GM19395 (cell line): ENCODE measurements at regions not wholly inside any gene's neighbourhood (a gene's known extent, or its start where the extent isn't known, plus 50 kb on each side); places are given as distances from the start of the nearest gene placed in this dataset.

Source experiments
- ATAC-seq: cut with Tn5 transposase; IDR thresholded peaks from one replicate; pipeline ENCODE4 v1.9.1; 2021; ENCODE audit warnings: mild to moderate bottlenecking, moderate library complexity; ENCODE audit not compliant: unreplicated experiment

GRCh38 chr2:8573234-8573941 lies 108.5 kb upstream of the ID2 start:
- no peak for ATAC-seq

GRCh38 chr2:8573942-8574195 lies 108.0 kb upstream of the ID2 start:
- peak; percentile 3 for ATAC-seq

GRCh38 chr2:8574196-8575037 lies 107.4 kb upstream of the ID2 start:
- ATAC-seq = peak; percentile 76

GRCh38 chr2:8575038-8575833 lies 106.6 kb upstream of the ID2 start:
- peak; percentile 18 for ATAC-seq

- ATAC-seq = no peak
These were observed 105.9 kb upstream of the ID2 start for GRCh38 chr2:8575834-8576423.

GRCh38 chr2:8576525-8577167 lies 105.2 kb upstream of the ID2 start:
- ATAC-seq = peak; percentile 34

- no peak for ATAC-seq
These were observed 104.3 kb upstream of the ID2 start for GRCh38 chr2:8577573-8577972.

- no peak for ATAC-seq
These were observed 103.3 kb upstream of the ID2 start for GRCh38 chr2:8578335-8579244.

GRCh38 chr2:8579485-8580085 lies 102.3 kb upstream of the ID2 start:
- ATAC-seq = no peak

GRCh38 chr2:8580316-8581233 lies 101.3 kb upstream of the ID2 start:
- no peak for ATAC-seq

GRCh38 chr2:8581234-8581561 lies 100.7 kb upstream of the ID2 start:
- ATAC-seq = no peak

GRCh38 chr2:8581601-8582041 lies 100.2 kb upstream of the ID2 start:
- ATAC-seq = no peak

- no peak for ATAC-seq
These were observed 99.7 kb upstream of the ID2 start for GRCh38 chr2:8582191-8582590.

GRCh38 chr2:8582651-8583399 lies 99.0 kb upstream of the ID2 start:
- ATAC-seq = peak; percentile 8

GRCh38 chr2:8583400-8584173 lies 98.3 kb upstream of the ID2 start:
- peak; percentile 79 for ATAC-seq

GRCh38 chr2:8584174-8585066 lies 97.4 kb upstream of the ID2 start:
- ATAC-seq = no peak
